ENCODE measurements at regions not wholly inside any gene's neighbourhood (a gene's known extent, or its start where the extent isn't known, plus 50 kb on each side); places are given as distances from the start of the nearest gene placed in this dataset.

DNA sequence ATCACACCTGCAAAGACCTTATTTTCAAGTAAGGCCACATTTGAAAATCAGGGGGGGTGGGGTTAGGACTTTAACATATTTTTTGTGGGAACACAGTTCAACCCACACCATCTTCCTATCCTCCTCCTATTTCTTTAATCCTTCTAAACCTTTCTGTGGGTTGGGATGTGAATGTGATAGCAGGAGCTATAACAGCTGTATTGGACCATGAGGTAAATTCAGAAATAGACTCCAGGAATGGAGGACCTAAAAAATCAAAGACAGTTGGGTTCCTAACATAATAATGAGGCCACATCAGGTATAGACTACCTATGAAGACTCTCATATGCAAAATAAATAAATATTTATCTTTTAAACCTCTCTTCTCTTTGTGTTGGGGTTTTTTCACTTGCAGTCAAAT is 451.4 kb downstream of the XYLT1 start:
- no peak overlapping the region for H3K27ac ChIP-seq
- in situ Hi-C loops (cut with MboI; ENCODE audit: low pct_ligation_motif_present in 1 of 4, low pct_unique_long_range_greater_than_20kb in 1 of 4, low sequenced_read_pairs in 3 of 4) = no loop called here
- peaks cover 0 to 10% (median 0%) of the 10 kb centered on the region in 4 donors for H3K4me1 ChIP-seq
- H3K36me3 ChIP-seq = no peaks in the 10 kb centered on the region
- no peak overlapping the region for H3K4me3 ChIP-seq
- H3K9me3 ChIP-seq = no peaks in the 10 kb centered on the region
- H3K27me3 ChIP-seq = no peaks in the 10 kb centered on the region
- intact Hi-C loops (cut with DNase I; ENCODE audit: low total_unique reads) = no loop called here
- TF ChIP-seq EP300 (IDR thresholded peaks at IDR 0.05; ENCODE audit: low read depth) = no peak
- no peak for TF ChIP-seq POLR2A (IDR thresholded peaks at IDR 0.05)
- TF ChIP-seq POLR2AphosphoS5 (IDR thresholded peaks at IDR 0.05) = no peak
- no peak for TF ChIP-seq CTCF (IDR thresholded peaks at IDR 0.05)
- DNase-seq = no peak

DNA sequence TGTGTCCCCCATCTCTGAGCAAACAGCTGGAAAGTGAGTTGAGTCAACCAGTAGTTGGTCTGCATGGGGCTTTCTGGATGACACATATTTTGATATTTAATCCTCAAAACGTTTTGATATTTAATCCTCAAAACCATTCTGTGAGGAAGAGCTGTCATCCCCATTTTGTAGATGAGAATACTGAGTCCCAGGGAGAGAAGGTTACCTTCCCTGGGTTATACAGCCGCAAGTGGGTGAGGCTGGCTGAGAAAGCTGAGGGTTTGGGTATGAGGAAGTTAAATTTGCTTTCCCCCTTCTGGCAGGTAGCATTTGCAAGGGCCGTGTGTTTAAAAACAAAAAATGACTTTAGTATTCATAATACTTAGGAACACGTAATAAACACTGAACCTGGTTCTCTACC is 447.2 kb downstream of the XYLT1 start:
- Histone ChIP-seq H3K4me1 (peaks cover 0 to under 1% (median 0%) of the 10 kb centered on the region in 4 donors), H3K27me3 (no peaks in the 10 kb centered on the region), H3K9me3 (no peaks in the 10 kb centered on the region), H3K36me3 (no peaks in the 10 kb centered on the region), H3K4me3 (no peak overlapping the region), H3K27ac (no peak overlapping the region)
- in situ Hi-C loops (cut with MboI; ENCODE audit: low pct_ligation_motif_present in 1 of 4, low pct_unique_long_range_greater_than_20kb in 1 of 4, low sequenced_read_pairs in 3 of 4) (no loop called here), intact Hi-C loops (cut with DNase I; ENCODE audit: low total_unique reads) (no loop called here)
- 66 to 71% methylated on average over 4 of the region's 4 CpGs for WGBS, 2 donors (ENCODE audit: low coverage in 1 of 2)
- no peak for DNase-seq
- TF ChIP-seq POLR2A (IDR thresholded peaks at IDR 0.05) (no peak), EP300 (IDR thresholded peaks at IDR 0.05; ENCODE audit: low read depth) (no peak), POLR2AphosphoS5 (IDR thresholded peaks at IDR 0.05) (no peak), CTCF (IDR thresholded peaks at IDR 0.05) (no peak)

- no peak overlapping the region for H3K4me3 ChIP-seq
- no peak overlapping the region for H3K27ac ChIP-seq
- no peaks in the 10 kb centered on the region for H3K4me1 ChIP-seq
- in situ Hi-C loops (cut with MboI; ENCODE audit: low pct_ligation_motif_present in 1 of 4, low pct_unique_long_range_greater_than_20kb in 1 of 4, low sequenced_read_pairs in 3 of 4) (no loop called here), intact Hi-C loops (cut with DNase I; ENCODE audit: low total_unique reads) (no loop called here)
- 89% methylated on average over 5 to 7 of the region's 7 CpGs for WGBS, 2 donors (ENCODE audit: low coverage in 1 of 2)
- DNase-seq = no peak
- no peaks in the 10 kb centered on the region for H3K36me3 ChIP-seq
- no peaks in the 10 kb centered on the region for H3K27me3 ChIP-seq
- H3K9me3 ChIP-seq = no peaks in the 10 kb centered on the region
- TF ChIP-seq POLR2A (IDR thresholded peaks at IDR 0.05) (no peak), CTCF (IDR thresholded peaks at IDR 0.05) (no peak), EP300 (IDR thresholded peaks at IDR 0.05; ENCODE audit: low read depth) (no peak), POLR2AphosphoS5 (IDR thresholded peaks at IDR 0.05) (no peak)
Observed at GRCh38 chr16:17024514-17024913, 446.2 kb downstream of the XYLT1 start.

DNA sequence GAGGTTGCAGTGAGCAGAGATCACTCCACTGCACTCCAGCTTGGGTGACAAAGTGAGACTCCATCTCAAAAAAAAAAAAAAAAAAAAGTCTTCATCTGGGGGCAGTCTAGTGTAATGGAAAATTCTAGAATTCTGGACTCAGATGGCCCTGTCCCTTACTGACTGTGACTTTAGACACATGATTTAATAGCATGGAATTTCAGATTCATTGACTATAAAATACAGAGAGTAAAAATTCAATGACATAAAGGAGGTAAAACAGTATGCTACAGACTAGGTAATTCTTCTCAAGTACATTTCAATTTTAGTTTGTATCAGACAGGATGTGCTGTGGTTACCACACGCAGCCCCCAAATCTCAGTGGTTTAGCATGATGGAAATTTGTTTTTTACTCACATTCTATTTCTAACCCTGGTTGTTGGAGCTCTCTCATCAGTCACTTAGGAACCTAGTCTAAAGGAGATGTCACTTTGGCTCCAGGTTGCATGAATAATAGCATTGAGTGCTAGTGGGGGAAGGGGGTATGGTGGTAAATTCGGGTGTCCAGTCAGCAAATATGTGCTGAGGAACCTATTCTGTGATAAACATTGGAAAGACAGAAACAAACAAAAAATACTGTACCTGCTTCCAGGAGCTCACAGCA is 444.0 kb downstream of the XYLT1 start:
- H3K27ac ChIP-seq = no peak overlapping the region
- in situ Hi-C loops (cut with MboI; ENCODE audit: low pct_ligation_motif_present in 1 of 4, low pct_unique_long_range_greater_than_20kb in 1 of 4, low sequenced_read_pairs in 3 of 4) = no loop called here
- 50 to 54% methylated on average over 2 of the region's 2 CpGs for WGBS, 2 donors (ENCODE audit: low coverage in 1 of 2)

More for the DNA sequence above, 444.0 kb downstream of the XYLT1 start:
- H3K4me1 ChIP-seq = no peaks in the 10 kb centered on the region
- H3K4me3 ChIP-seq = no peak overlapping the region
- H3K36me3 ChIP-seq = no peaks in the 10 kb centered on the region
- H3K27me3 ChIP-seq = no peaks in the 10 kb centered on the region
- no peaks in the 10 kb centered on the region for H3K9me3 ChIP-seq
- intact Hi-C loops (cut with DNase I; ENCODE audit: low total_unique reads) = no loop called here
- no peak for TF ChIP-seq POLR2A (IDR thresholded peaks at IDR 0.05)
- TF ChIP-seq CTCF (IDR thresholded peaks at IDR 0.05) = no peak
- no peak for TF ChIP-seq POLR2AphosphoS5 (IDR thresholded peaks at IDR 0.05)
- TF ChIP-seq EP300 (IDR thresholded peaks at IDR 0.05; ENCODE audit: low read depth) = no peak
- DNase-seq = peak; percentile 10
